CD1c-positive myeloid dendritic cell (primary cell): ENCODE measurements at regions not wholly inside any gene's neighbourhood (a gene's known extent, or its start where the extent isn't known, plus 50 kb on each side); places are given as distances from the start of the nearest gene placed in this dataset.
A peak's percentile ranks its signal among the peaks of the same experiment; 100 is the strongest.
"Not testable (repeated sequence)": the region's sequence is repeated elsewhere in the genome, so short reads cannot be mapped to it uniquely, and the experiment has no call there.

ENCODE experiments used
- DNase-seq: peaks from one replicate; pipeline ENCODE4 v3.0.0-alpha.2; 2016; ENCODE audit errors: extremely low spot score

GRCh38 chr6:137545073-137545472 lies 50.9 kb upstream of the OLIG3 start:
- no peak for DNase-seq

GRCh38 chr6:137547186-137547585 lies 53.0 kb upstream of the OLIG3 start:
- no peak for DNase-seq

- no peak for DNase-seq
These were observed 53.4 kb upstream of the OLIG3 start for GRCh38 chr6:137547601-137548000.

- no peak for DNase-seq
These were observed 54.9 kb upstream of the OLIG3 start for GRCh38 chr6:137549106-137549505.

GRCh38 chr6:137550535-137550934 lies 56.3 kb upstream of the OLIG3 start:
- DNase-seq: no peak

GRCh38 chr6:137552146-137552545 lies 58.0 kb upstream of the OLIG3 start:
- no peak for DNase-seq

- no peak for DNase-seq
These were observed 58.6 kb upstream of the OLIG3 start for GRCh38 chr6:137552809-137553208.

- not testable (repeated sequence) for DNase-seq
These were observed 65.5 kb upstream of the OLIG3 start for GRCh38 chr6:137559521-137560183.

- DNase-seq: no peak
These were observed 66.0 kb upstream of the OLIG3 start for GRCh38 chr6:137560184-137560563.

GRCh38 chr6:137568067-137568466 lies 73.9 kb upstream of the OLIG3 start:
- no peak for DNase-seq

- DNase-seq: no peak
These were observed 76.2 kb upstream of the OLIG3 start for GRCh38 chr6:137570393-137570792.

- peak; percentile 45 for DNase-seq
These were observed 77.7 kb upstream of the OLIG3 start for GRCh38 chr6:137571854-137572253.

GRCh38 chr6:137573739-137574138 lies 79.5 kb upstream of the OLIG3 start:
- no peak for DNase-seq

- DNase-seq: no peak
These were observed 85.4 kb upstream of the OLIG3 start for GRCh38 chr6:137579612-137580011.

- no peak for DNase-seq
These were observed 87.0 kb upstream of the OLIG3 start for GRCh38 chr6:137581019-137581707.

- not testable (repeated sequence) for DNase-seq
These were observed 89.3 kb upstream of the OLIG3 start for GRCh38 chr6:137583519-137583918.

- DNase-seq: no peak
These were observed 94.3 kb upstream of the OLIG3 start for GRCh38 chr6:137588472-137588871.

- peak; percentile 70 for DNase-seq
These were observed 95.1 kb upstream of the OLIG3 start for GRCh38 chr6:137589067-137589848.

- no peak for DNase-seq
These were observed 96.5 kb upstream of the OLIG3 start for GRCh38 chr6:137590684-137591083.

- no peak for DNase-seq
These were observed 107.3 kb upstream of the OLIG3 start for GRCh38 chr6:137601471-137601870.

GRCh38 chr6:137602313-137603197 lies 108.4 kb upstream of the OLIG3 start:
- no peak for DNase-seq

GRCh38 chr6:137610702-137611101 lies 116.5 kb upstream of the OLIG3 start:
- DNase-seq: no peak
